Suprapubic skin (tissue), 4 donors: ENCODE measurements at regions not wholly inside any gene's neighbourhood (a gene's known extent, or its start where the extent isn't known, plus 50 kb on each side); places are given as distances from the start of the nearest gene placed in this dataset.
A peak's percentile ranks its signal among the peaks of the same experiment; 100 is the strongest.

Experiments used
- DNase-seq, 2 donors: peaks; one replicate each; pipeline ENCODE4 v3.0.0-alpha.2; 2019; ENCODE audit warnings: low spot score in 2 of 2
- H3K27ac ChIP-seq: fragments of 200-600 bp; sonication (generic); one replicate; pipeline ENCODE4 v1.5.1; 2019
- H3K27me3 ChIP-seq: fragments of 200-600 bp; sonication (generic); one replicate; pipeline ENCODE4 v1.5.1; 2019
- H3K36me3 ChIP-seq: fragments of 200-600 bp; sonication (generic); one replicate; pipeline ENCODE4 v1.5.1; 2019
- H3K4me1 ChIP-seq: fragments of 200-600 bp; sonication (generic); one replicate; pipeline ENCODE4 v1.5.1; 2019
- H3K4me3 ChIP-seq: fragments of 200-600 bp; sonication (generic); one replicate; pipeline ENCODE4 v1.5.1; 2019; ENCODE audit warnings: mild to moderate bottlenecking
- H3K9me3 ChIP-seq: fragments of 200-600 bp; sonication (generic); one replicate; pipeline ENCODE4 v1.5.1; 2019
- CTCF ChIP-seq, 2 donors: fragments of 200-600 bp in 1 of 2; fragments of 450-650 bp in 1 of 2; sonication (generic) in 1 of 2; IDR thresholded peaks; one replicate each; pipeline ENCODE4 v1.5.1; 2016 to 2019; ENCODE audit warnings: antibody characterized with exemption in 2 of 2, mild to moderate bottlenecking in 1 of 2, moderate library complexity in 1 of 2
- EP300 ChIP-seq: sonication (generic); formaldehyde crosslinking; IDR thresholded peaks from one replicate; pipeline ENCODE4 v1.6.1; 2017; ENCODE audit warnings: antibody characterized with exemption
- POLR2A ChIP-seq, 2 donors: fragments of 450-650 bp; IDR thresholded peaks; one replicate each; pipeline ENCODE4 v1.6.1; 2017; ENCODE audit warnings: antibody characterized with exemption in 2 of 2, mild to moderate bottlenecking in 2 of 2, moderate library complexity in 2 of 2
- POLR2AphosphoS5 ChIP-seq, 3 donors: sonication (generic); formaldehyde crosslinking; IDR thresholded peaks; one replicate each; pipeline ENCODE4 v1.6.1; 2017; ENCODE audit warnings: antibody characterized with exemption in 3 of 3
- WGBS: methylation state at CpG from one replicate; pipeline ENCODE4 v1.1.5; 2018; 5-methylcytosine and 5-hydroxymethylcytosine counted together

- Histone ChIP-seq H3K36me3 (no peaks in the 10 kb centered on the region), H3K27ac (peak overlapping the region; percentile 91), H3K27me3 (no peaks in the 10 kb centered on the region), H3K9me3 (no peaks in the 10 kb centered on the region), H3K4me1 (peaks cover 85% of the 10 kb centered on the region), H3K4me3 (peak overlapping the region; percentile 54)
- peak in 1 of 3 donors; percentile 53 for TF ChIP-seq POLR2AphosphoS5 (IDR thresholded peaks at IDR 0.05)
- TF ChIP-seq CTCF (IDR thresholded peaks at IDR 0.05), result no peak
- peak in 1 of 2 donors; percentile 33 for TF ChIP-seq POLR2A (IDR thresholded peaks at IDR 0.05)
- TF ChIP-seq EP300, result peak; percentile 35
- DNase-seq, result peak; percentile 84
- under 1% methylated on average over 18 of the region's 18 CpGs for WGBS
Observed at GRCh38 chr7:130912862-130913638, 179.0 kb upstream of the KLF14 start.

DNA sequence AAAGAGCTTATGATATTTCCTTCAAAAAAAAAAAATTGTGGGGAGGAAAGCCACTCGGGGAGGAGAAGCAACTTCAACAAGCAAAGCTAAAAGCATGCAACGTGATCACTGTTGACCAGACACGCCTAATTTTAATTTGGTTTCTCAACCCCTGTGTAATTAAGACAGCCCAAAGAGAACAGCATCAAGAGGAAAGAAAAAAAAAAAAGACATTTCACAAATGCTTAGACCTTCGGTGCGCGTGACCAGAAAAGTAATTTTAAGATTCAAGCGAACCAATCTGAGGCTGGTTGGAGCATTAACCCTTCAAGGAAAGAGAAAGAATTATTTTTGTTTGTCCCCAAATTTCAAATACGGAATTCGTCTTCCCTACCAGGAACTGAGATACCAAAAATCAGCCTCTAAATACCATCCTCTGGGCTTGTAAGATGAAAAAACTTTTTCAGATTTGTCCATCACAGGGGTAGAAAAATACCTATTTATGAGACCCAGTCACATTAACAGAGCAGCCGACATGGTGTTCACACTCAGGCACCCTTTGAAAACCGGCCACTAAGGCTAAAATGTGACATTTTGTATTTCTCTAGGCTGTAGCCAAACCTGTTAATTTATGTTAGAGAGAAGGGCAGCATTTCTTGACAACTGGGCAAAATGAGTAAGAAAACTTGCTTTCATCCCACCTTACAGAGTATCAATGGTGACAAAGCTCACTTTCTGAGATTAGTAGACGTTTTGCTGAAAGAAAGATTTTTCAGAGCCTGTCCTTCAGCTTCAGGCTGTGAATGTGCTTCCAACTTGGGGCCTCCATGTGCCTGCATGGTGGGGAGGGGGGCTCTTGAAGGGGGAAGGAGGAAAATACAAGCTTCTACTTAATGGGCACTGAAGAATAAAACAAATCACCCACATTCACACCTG, 179.9 kb upstream of the KLF14 start:
- H3K36me3 ChIP-seq, result no peaks in the 10 kb centered on the region
- H3K4me3 ChIP-seq, result peak overlapping the region; percentile 54
- peaks cover 90% of the 10 kb centered on the region for H3K4me1 ChIP-seq
- no peak for DNase-seq
- no peak for TF ChIP-seq CTCF (IDR thresholded peaks at IDR 0.05)
- no peak for TF ChIP-seq POLR2A (IDR thresholded peaks at IDR 0.05)
- no peak for TF ChIP-seq POLR2AphosphoS5 (IDR thresholded peaks at IDR 0.05)
- no peak for TF ChIP-seq EP300
- H3K9me3 ChIP-seq, result no peaks in the 10 kb centered on the region
- 21% methylated on average over 12 of the region's 12 CpGs for WGBS
- H3K27me3 ChIP-seq, result no peaks in the 10 kb centered on the region
- peak overlapping the region; percentile 91 for H3K27ac ChIP-seq

DNA sequence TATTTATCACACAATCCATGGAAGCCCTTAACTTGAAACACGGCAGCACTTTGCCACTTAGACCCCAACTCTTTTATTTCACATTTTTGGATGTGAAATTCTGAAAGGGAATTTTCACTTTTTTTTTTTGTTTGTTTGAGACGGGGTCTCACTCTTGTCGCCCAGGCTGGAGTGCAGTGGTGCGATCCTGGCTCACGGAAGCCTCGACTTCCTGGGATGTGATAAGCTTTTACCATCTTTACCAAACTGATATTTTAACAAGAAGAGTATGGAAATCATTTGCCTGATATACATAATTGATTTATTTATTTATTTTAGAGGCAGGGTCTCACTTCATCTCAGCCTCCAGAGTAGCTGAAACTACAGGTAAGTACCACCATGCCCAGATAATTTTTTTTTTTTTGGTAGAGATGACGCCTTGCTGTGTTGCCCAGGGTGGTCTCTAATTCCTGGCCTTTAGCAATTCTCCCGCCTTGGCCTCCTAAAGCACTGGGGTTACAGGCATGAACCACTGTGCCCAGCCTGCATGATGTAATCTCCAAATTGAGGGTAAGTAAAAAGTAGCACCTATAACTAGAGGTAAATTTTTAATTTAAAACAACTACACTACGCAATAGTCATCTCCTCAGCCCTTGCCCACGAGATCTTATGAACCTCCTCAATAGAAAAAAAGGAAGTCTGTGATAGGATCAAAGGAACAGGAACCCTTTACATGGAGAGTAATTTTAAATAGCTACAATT, 180.7 kb upstream of the KLF14 start:
- no peak for DNase-seq
- Histone ChIP-seq H3K27ac (peak overlapping the region; percentile 91), H3K4me1 (peaks cover 83% of the 10 kb centered on the region), H3K9me3 (no peaks in the 10 kb centered on the region), H3K36me3 (no peaks in the 10 kb centered on the region), H3K4me3 (no peak overlapping the region), H3K27me3 (no peaks in the 10 kb centered on the region)
- TF ChIP-seq EP300, result no peak
- no peak for TF ChIP-seq POLR2A (IDR thresholded peaks at IDR 0.05)
- no peak for TF ChIP-seq CTCF (IDR thresholded peaks at IDR 0.05)
- TF ChIP-seq POLR2AphosphoS5 (IDR thresholded peaks at IDR 0.05), result no peak
- 91% methylated on average over 10 of the region's 10 CpGs for WGBS

DNA sequence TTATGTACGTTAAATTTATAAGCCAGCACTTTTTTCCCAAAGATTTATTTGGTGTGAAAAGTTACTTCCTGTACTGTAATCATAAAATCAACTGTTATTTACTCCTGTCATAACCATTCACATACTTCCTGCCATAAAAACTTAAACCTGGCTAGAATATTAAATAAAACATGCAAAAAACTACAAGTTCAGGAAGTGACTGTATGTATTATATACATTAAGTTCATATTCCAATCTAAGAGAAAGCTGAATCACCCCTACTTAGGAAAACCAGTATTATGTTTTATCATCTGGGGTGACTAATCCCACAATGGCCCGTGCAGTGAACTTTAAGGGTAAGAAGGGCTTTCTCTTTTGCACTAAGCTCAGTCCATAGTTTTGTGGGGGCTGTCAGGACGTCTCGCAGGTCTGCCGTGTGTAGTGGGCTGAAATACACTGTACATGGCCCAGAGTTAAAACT, 183.7 kb upstream of the KLF14 start:
- peaks cover 74% of the 10 kb centered on the region for H3K4me1 ChIP-seq
- H3K27me3 ChIP-seq, result no peaks in the 10 kb centered on the region
- H3K4me3 ChIP-seq, result no peak overlapping the region
- H3K27ac ChIP-seq, result peak overlapping the region; percentile 15
- no peak for DNase-seq
- no peaks in the 10 kb centered on the region for H3K9me3 ChIP-seq
- TF ChIP-seq CTCF (IDR thresholded peaks at IDR 0.05) (no peak), POLR2AphosphoS5 (IDR thresholded peaks at IDR 0.05) (no peak), POLR2A (IDR thresholded peaks at IDR 0.05) (no peak), EP300 (no peak)
- 77% methylated on average over 5 of the region's 5 CpGs for WGBS
- peaks cover 9% of the 10 kb centered on the region for H3K36me3 ChIP-seq
